HG02885 (cell line): ENCODE measurements at regions not wholly inside any gene's neighbourhood (a gene's known extent, or its start where the extent isn't known, plus 50 kb on each side); places are given as distances from the start of the nearest gene placed in this dataset.
"Not testable (repeated sequence)": the region's sequence is repeated elsewhere in the genome, so short reads cannot be mapped to it uniquely, and the experiment has no call there.

Source experiments
- ATAC-seq: cut with Tn5 transposase; IDR thresholded peaks from one replicate; pipeline ENCODE4 v1.9.1; 2021; ENCODE audit warnings: mild to moderate bottlenecking; ENCODE audit not compliant: unreplicated experiment, poor library complexity

- no peak for ATAC-seq
Measured at GRCh38 chr18:4578449-4578848, 123.3 kb upstream of the DLGAP1 start.

GRCh38 chr18:4573735-4574134 lies 118.6 kb upstream of the DLGAP1 start:
- no peak for ATAC-seq

- ATAC-seq, result no peak
Measured at GRCh38 chr18:4557502-4557901, 102.4 kb upstream of the DLGAP1 start.

GRCh38 chr18:4551001-4551360 lies 95.9 kb upstream of the DLGAP1 start:
- no peak for ATAC-seq

GRCh38 chr18:4549164-4549872 lies 94.2 kb upstream of the DLGAP1 start:
- ATAC-seq, result no peak

- ATAC-seq, result no peak
Measured at GRCh38 chr18:4547126-4547525, 92.0 kb upstream of the DLGAP1 start.

GRCh38 chr18:4544142-4544541 lies 89.0 kb upstream of the DLGAP1 start:
- ATAC-seq, result no peak

GRCh38 chr18:4543711-4544110 lies 88.6 kb upstream of the DLGAP1 start:
- ATAC-seq, result no peak

GRCh38 chr18:4541588-4541987 lies 86.5 kb upstream of the DLGAP1 start:
- no peak for ATAC-seq

- no peak for ATAC-seq
Measured at GRCh38 chr18:4536447-4536846, 81.3 kb upstream of the DLGAP1 start.

- ATAC-seq, result no peak
Measured at GRCh38 chr18:4528405-4528804, 73.3 kb upstream of the DLGAP1 start.

- ATAC-seq, result not testable (repeated sequence)
Measured at GRCh38 chr18:4527826-4528225, 72.7 kb upstream of the DLGAP1 start.

- ATAC-seq, result no peak
Measured at GRCh38 chr18:4524096-4524495, 69.0 kb upstream of the DLGAP1 start.

- no peak for ATAC-seq
Measured at GRCh38 chr18:4511166-4511565, 56.1 kb upstream of the DLGAP1 start.

- no peak for ATAC-seq
Measured at GRCh38 chr18:4510711-4511110, 55.6 kb upstream of the DLGAP1 start.

- ATAC-seq, result no peak
Measured at GRCh38 chr18:4510160-4510559, 55.1 kb upstream of the DLGAP1 start.
